GM18520 (cell line): ENCODE measurements at regions not wholly inside any gene's neighbourhood (a gene's known extent, or its start where the extent isn't known, plus 50 kb on each side); places are given as distances from the start of the nearest gene placed in this dataset.

Source experiments
- ATAC-seq: cut with Tn5 transposase; IDR thresholded peaks from one replicate; pipeline ENCODE4 v1.9.1; 2021; ENCODE audit not compliant: unreplicated experiment

GRCh38 chr1:56395776-56396175 lies 183.6 kb downstream of the PLPP3 start:
- no peak for ATAC-seq

GRCh38 chr1:56394298-56394697 lies 185.1 kb downstream of the PLPP3 start:
- no peak for ATAC-seq

GRCh38 chr1:56390934-56391731 lies 188.2 kb downstream of the PLPP3 start:
- ATAC-seq = no peak

- no peak for ATAC-seq
Observed at GRCh38 chr1:56390232-56390867, 189.0 kb downstream of the PLPP3 start.

GRCh38 chr1:56389813-56390212 lies 189.6 kb downstream of the PLPP3 start:
- ATAC-seq = no peak

GRCh38 chr1:56387071-56387740 lies 192.2 kb downstream of the PLPP3 start:
- no peak for ATAC-seq

GRCh38 chr1:56385314-56385713 lies 194.0 kb downstream of the PLPP3 start:
- no peak for ATAC-seq

GRCh38 chr1:56382929-56383328 lies 196.4 kb downstream of the PLPP3 start:
- no peak for ATAC-seq

GRCh38 chr1:56380531-56380930 lies 198.8 kb downstream of the PLPP3 start:
- no peak for ATAC-seq

GRCh38 chr1:56378341-56379070 lies 200.9 kb downstream of the PLPP3 start:
- no peak for ATAC-seq

GRCh38 chr1:56377431-56377830 lies 201.9 kb downstream of the PLPP3 start:
- no peak for ATAC-seq

GRCh38 chr1:56376188-56376984 lies 203.0 kb downstream of the PLPP3 start:
- no peak for ATAC-seq

- ATAC-seq = no peak
Observed at GRCh38 chr1:56375326-56375804, 204.0 kb downstream of the PLPP3 start.

GRCh38 chr1:56374026-56374974 lies 205.1 kb downstream of the PLPP3 start:
- ATAC-seq = no peak

GRCh38 chr1:56370513-56370912 lies 208.8 kb downstream of the PLPP3 start:
- no peak for ATAC-seq

- ATAC-seq = no peak
Observed at GRCh38 chr1:56363007-56363770, 216.2 kb downstream of the PLPP3 start.

GRCh38 chr1:56360021-56360420 lies 219.3 kb downstream of the PLPP3 start:
- no peak for ATAC-seq

- no peak for ATAC-seq
Observed at GRCh38 chr1:56359056-56359455, 220.3 kb downstream of the PLPP3 start.
